ENCODE measurements at regions not wholly inside any gene's neighbourhood (a gene's known extent, or its start where the extent isn't known, plus 50 kb on each side); places are given as distances from the start of the nearest gene placed in this dataset.

DNA sequence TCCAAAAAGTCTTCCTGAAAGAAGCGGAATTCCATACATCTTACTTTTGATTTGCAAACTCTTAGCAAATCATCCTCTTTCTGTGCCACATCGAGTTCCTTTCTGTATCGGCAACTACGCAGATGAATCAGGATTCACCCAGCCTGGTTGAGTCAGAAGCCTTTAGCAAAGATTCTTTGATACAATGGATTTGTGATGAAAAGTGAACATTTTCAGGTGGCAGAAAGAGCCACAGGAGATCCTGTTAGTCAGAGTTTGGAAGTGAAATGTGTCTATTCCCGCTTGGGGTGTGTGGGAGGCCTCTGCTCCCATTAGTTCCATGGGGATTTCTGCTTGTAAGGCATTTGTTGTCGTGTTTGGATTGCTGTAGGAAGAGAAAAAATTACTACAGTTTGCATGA, 351.8 kb upstream of the WWC1 start:
- no peak for TF ChIP-seq EZH2 (IDR thresholded peaks at IDR 0.05; ENCODE audit: borderline replicate concordance, low read depth, low read length, severe bottlenecking)
- TF ChIP-seq, protein P1, sequence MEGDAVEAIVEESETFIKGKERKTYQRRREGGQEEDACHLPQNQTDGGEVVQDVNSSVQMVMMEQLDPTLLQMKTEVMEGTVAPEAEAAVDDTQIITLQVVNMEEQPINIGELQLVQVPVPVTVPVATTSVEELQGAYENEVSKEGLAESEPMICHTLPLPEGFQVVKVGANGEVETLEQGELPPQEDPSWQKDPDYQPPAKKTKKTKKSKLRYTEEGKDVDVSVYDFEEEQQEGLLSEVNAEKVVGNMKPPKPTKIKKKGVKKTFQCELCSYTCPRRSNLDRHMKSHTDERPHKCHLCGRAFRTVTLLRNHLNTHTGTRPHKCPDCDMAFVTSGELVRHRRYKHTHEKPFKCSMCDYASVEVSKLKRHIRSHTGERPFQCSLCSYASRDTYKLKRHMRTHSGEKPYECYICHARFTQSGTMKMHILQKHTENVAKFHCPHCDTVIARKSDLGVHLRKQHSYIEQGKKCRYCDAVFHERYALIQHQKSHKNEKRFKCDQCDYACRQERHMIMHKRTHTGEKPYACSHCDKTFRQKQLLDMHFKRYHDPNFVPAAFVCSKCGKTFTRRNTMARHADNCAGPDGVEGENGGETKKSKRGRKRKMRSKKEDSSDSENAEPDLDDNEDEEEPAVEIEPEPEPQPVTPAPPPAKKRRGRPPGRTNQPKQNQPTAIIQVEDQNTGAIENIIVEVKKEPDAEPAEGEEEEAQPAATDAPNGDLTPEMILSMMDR (IDR thresholded peaks at IDR 0.05; ENCODE audit: extremely low read depth in 1 of 2, insufficient read depth in 1 of 2, low read depth in 1 of 2, low read length in 2 of 2) = no peak
- TF ChIP-seq JUN (IDR thresholded peaks at IDR 0.05; ENCODE audit: borderline replicate concordance, insufficient read depth, insufficient read length, low read depth) = no peak
- TF ChIP-seq MYC (IDR thresholded peaks at IDR 0.05; ENCODE audit: low read depth, low read length) = no peak
- no peak for TF ChIP-seq POLR2A (IDR thresholded peaks at IDR 0.05; ENCODE audit: low read depth, low read length)

Data from endothelial cell of umbilical vein (primary cell).